ENCODE measurements at regions not wholly inside any gene's neighbourhood (a gene's known extent, or its start where the extent isn't known, plus 50 kb on each side); places are given as distances from the start of the nearest gene placed in this dataset.

DNA sequence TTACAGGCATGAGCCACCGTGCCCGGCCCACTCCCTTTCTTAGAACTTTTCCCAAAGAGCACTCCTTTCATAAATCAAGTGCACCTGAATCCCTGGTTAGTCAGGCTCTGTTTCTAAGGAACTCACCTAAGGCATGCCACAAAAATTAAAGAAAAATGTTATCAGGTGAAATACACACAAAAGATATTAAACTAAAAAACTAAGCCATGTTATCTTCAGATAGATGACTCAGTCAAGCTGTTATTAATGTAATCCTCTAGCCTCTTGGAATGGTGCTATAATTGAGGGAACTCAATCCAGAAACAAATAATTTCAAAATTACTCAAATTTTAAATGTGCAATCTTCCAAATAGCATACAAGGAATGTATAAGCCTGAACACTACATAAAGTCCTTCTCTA lies 83.0 kb downstream of the TENT5A start:
- no peaks in the 10 kb centered on the region for H3K27me3 ChIP-seq (ENCODE audit: insufficient read depth, low read length, poor library complexity, severe bottlenecking)
- Mint-ChIP-seq H3K27ac (no peak overlapping the region), H3K36me3 (peaks cover 0 to 6% (median 0%) of the 10 kb centered on the region in 3 donors), H3K27me3 (no peaks in the 10 kb centered on the region), H3K4me1 (no peaks in the 10 kb centered on the region), H3K9me3 (peaks cover 3 to 42% (median 8%) of the 10 kb centered on the region in 5 donors), H3K4me3 (no peak overlapping the region)
- H3K9me3 ChIP-seq (ENCODE audit: low read length): no peaks in the 10 kb centered on the region
- H3K4me1 ChIP-seq (ENCODE audit: insufficient read depth, low read length): no peaks in the 10 kb centered on the region
- no peak overlapping the region for H3K4me3 ChIP-seq (ENCODE audit: low read length)
- no peaks in the 10 kb centered on the region for H3K36me3 ChIP-seq (ENCODE audit: insufficient read depth, low read length)
- DNase-seq: no peak
- CTCF ChIA-PET: no interaction called here
- H3K27ac ChIP-seq (ENCODE audit: low read depth, low read length): no peak overlapping the region
- POLR2A ChIA-PET: no interaction called here

DNA sequence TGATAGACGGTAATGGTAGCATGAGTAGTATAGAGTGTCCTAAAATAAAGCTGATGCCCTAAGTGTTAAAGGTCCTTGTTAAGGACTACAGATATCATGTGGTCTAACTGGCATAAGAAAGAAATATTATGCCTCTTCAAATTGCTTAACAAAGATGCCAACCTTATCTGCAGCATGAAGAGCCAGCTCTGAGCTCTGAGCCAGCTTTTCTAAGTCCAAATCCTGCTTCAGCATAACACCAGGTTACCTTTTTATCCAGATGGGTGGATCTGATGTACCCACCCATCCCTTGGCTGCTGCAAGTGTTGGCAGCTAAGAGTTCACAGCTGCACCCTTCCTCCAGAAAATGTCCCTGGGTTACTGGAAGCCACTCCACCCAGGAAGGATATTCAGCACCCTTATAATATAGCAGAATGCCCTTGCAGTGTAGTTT lies 83.8 kb downstream of the TENT5A start:
- no peak overlapping the region for H3K4me3 ChIP-seq (ENCODE audit: low read length)
- no peaks in the 10 kb centered on the region for H3K4me1 Mint-ChIP-seq
- DNase-seq: no peak
- no peaks in the 10 kb centered on the region for H3K27me3 Mint-ChIP-seq
- H3K9me3 ChIP-seq (ENCODE audit: low read length): no peaks in the 10 kb centered on the region
- ChIA-PET CTCF (no interaction called here), POLR2A (interaction anchor here (0.5 kb wide), 1 partner anchor 273 kb away, joined by 3 read pairs; no protein-coding TSS in a partner anchor)
- no peaks in the 10 kb centered on the region for H3K4me1 ChIP-seq (ENCODE audit: insufficient read depth, low read length)
- H3K27ac ChIP-seq (ENCODE audit: low read depth, low read length): no peak overlapping the region
- no peaks in the 10 kb centered on the region for H3K36me3 ChIP-seq (ENCODE audit: insufficient read depth, low read length)
- no peaks in the 10 kb centered on the region for H3K27me3 ChIP-seq (ENCODE audit: insufficient read depth, low read length, poor library complexity, severe bottlenecking)
- no peak overlapping the region for H3K4me3 Mint-ChIP-seq
- peaks cover 0 to 3% (median 0%) of the 10 kb centered on the region in 3 donors for H3K36me3 Mint-ChIP-seq
- no peak overlapping the region for H3K27ac Mint-ChIP-seq
- peaks cover 0 to 38% (median 5%) of the 10 kb centered on the region in 5 donors for H3K9me3 Mint-ChIP-seq

DNA sequence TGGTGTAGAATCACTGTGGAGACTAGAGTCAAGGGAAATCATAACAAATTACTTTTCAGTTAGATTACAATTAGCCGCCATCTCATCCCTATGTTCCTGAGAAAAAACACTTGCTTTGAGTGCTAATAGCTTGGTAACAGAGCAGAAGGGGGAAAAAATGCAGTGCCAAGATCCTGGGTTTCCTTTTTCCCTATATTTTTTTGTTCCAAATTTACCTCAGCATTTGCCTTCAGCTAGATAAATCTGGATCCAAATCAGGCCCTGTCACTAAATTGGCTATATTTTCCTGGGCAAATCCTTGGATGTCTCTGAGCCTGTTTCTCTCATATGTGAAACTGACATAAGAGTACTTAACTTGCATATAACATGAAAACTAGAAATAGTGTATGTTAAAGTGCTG lies 86.0 kb downstream of the TENT5A start:
- Mint-ChIP-seq H3K4me3 (no peak overlapping the region), H3K9me3 (peaks cover 0 to 24% (median 3%) of the 10 kb centered on the region in 5 donors), H3K27ac (no peak overlapping the region), H3K27me3 (no peaks in the 10 kb centered on the region), H3K4me1 (no peaks in the 10 kb centered on the region), H3K36me3 (no peaks in the 10 kb centered on the region)
- Histone ChIP-seq H3K4me3 (ENCODE audit: low read length) (no peak overlapping the region), H3K27me3 (ENCODE audit: insufficient read depth, low read length, poor library complexity, severe bottlenecking) (no peaks in the 10 kb centered on the region), H3K36me3 (ENCODE audit: insufficient read depth, low read length) (no peaks in the 10 kb centered on the region), H3K9me3 (ENCODE audit: low read length) (no peaks in the 10 kb centered on the region), H3K27ac (ENCODE audit: low read depth, low read length) (no peak overlapping the region), H3K4me1 (ENCODE audit: insufficient read depth, low read length) (no peaks in the 10 kb centered on the region)
- ChIA-PET CTCF (no interaction called here), POLR2A (no interaction called here)
- no peak for DNase-seq

DNA sequence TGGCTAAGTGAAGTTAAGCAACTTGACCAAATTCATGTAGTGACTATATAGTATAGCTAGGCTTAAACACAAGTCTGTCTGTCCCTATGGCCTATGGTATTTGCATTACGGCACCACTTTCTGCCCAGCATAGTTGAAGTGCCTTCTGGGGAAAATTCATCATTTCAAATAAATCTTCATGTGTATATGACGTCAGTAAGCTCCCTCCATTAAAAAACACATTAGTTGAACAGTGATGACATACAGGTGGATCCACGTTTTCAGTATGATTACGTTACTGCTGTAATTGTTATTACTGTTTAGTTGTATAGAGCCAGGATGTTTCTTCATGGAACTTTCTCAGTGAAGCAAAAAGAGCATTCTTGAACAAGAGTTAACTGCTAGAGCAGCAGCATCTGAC lies 96.2 kb downstream of the TENT5A start:
- no peak overlapping the region for H3K4me3 Mint-ChIP-seq
- no peak overlapping the region for H3K27ac Mint-ChIP-seq
- no peaks in the 10 kb centered on the region for H3K27me3 ChIP-seq (ENCODE audit: insufficient read depth, low read length, poor library complexity, severe bottlenecking)
- H3K4me3 ChIP-seq (ENCODE audit: low read length): no peak overlapping the region
- H3K27me3 Mint-ChIP-seq: no peaks in the 10 kb centered on the region
- H3K36me3 Mint-ChIP-seq: peaks cover 0 to 7% (median 0%) of the 10 kb centered on the region in 3 donors
- ChIA-PET POLR2A (no interaction called here), CTCF (no interaction called here)
- peaks cover 0 to 4% (median 0%) of the 10 kb centered on the region in 5 donors for H3K9me3 Mint-ChIP-seq
- DNase-seq: no peak
- H3K9me3 ChIP-seq (ENCODE audit: low read length): no peaks in the 10 kb centered on the region
- H3K27ac ChIP-seq (ENCODE audit: low read depth, low read length): no peak overlapping the region
- no peaks in the 10 kb centered on the region for H3K4me1 Mint-ChIP-seq
- no peaks in the 10 kb centered on the region for H3K36me3 ChIP-seq (ENCODE audit: insufficient read depth, low read length)
- no peaks in the 10 kb centered on the region for H3K4me1 ChIP-seq (ENCODE audit: insufficient read depth, low read length)

DNA sequence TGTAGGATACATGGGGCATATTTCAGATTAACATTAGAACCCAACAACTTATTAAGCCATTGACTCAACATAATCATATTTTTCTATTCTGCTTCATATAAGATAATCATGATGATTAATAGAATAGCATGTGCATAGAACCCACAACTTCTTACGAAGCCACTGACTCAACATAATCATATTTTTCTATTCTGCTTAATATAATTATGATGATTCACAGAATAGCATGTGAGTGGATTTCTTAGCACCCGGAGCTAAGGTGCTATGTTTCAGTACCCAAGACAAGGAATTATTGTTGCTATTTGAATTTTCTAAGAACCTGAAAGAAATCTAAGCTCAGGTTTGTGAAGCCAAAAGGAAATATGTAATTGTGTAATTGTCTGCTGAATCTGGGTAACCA lies 96.8 kb downstream of the TENT5A start:
- no peaks in the 10 kb centered on the region for H3K4me1 Mint-ChIP-seq
- POLR2A ChIA-PET: no interaction called here

DNA sequence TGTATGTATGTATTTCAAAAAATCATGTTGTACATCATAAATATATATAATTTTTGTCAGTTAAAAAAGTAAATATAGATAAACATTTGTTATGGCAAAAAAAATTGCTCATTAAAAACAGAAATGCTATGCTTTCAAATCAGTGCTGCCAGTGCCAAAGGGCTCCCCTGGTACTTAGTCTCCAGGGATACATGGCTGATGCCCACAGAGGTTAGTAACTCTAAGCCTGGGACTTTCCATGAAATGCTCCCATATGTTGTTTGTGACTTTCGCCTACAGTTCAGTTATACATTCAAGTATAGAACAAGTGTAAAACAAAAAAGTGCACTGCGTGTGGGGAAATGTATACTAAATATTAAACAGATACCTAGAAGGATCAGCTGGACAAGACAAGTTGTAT lies 104.0 kb downstream of the TENT5A start:
- Histone ChIP-seq H3K4me3 (ENCODE audit: low read length) (no peak overlapping the region), H3K4me1 (ENCODE audit: insufficient read depth, low read length) (no peaks in the 10 kb centered on the region), H3K27me3 (ENCODE audit: insufficient read depth, low read length, poor library complexity, severe bottlenecking) (no peaks in the 10 kb centered on the region), H3K36me3 (ENCODE audit: insufficient read depth, low read length) (no peaks in the 10 kb centered on the region), H3K27ac (ENCODE audit: low read depth, low read length) (no peak overlapping the region), H3K9me3 (ENCODE audit: low read length) (no peaks in the 10 kb centered on the region)
- Mint-ChIP-seq H3K27ac (no peak overlapping the region), H3K27me3 (no peaks in the 10 kb centered on the region), H3K4me3 (no peak overlapping the region), H3K36me3 (peaks cover 0 to 7% (median 0%) of the 10 kb centered on the region in 3 donors), H3K9me3 (peaks cover 0 to 7% (median 4%) of the 10 kb centered on the region in 5 donors), H3K4me1 (no peaks in the 10 kb centered on the region)
- POLR2A ChIA-PET: no interaction called here
- no peak for DNase-seq
- CTCF ChIA-PET: no interaction called here

More for the DNA sequence above, 96.8 kb downstream of the TENT5A start:
- Mint-ChIP-seq H3K36me3 (peaks cover 0 to 7% (median 0%) of the 10 kb centered on the region in 3 donors), H3K27me3 (no peaks in the 10 kb centered on the region), H3K9me3 (peaks cover 0 to 4% (median 0%) of the 10 kb centered on the region in 5 donors), H3K4me3 (no peak overlapping the region), H3K27ac (no peak overlapping the region)
- no peaks in the 10 kb centered on the region for H3K4me1 ChIP-seq (ENCODE audit: insufficient read depth, low read length)
- no peak overlapping the region for H3K27ac ChIP-seq (ENCODE audit: low read depth, low read length)
- H3K36me3 ChIP-seq (ENCODE audit: insufficient read depth, low read length): no peaks in the 10 kb centered on the region
- no peaks in the 10 kb centered on the region for H3K27me3 ChIP-seq (ENCODE audit: insufficient read depth, low read length, poor library complexity, severe bottlenecking)
- CTCF ChIA-PET: no interaction called here
- H3K9me3 ChIP-seq (ENCODE audit: low read length): no peaks in the 10 kb centered on the region
- no peak for DNase-seq
- no peak overlapping the region for H3K4me3 ChIP-seq (ENCODE audit: low read length)

DNA sequence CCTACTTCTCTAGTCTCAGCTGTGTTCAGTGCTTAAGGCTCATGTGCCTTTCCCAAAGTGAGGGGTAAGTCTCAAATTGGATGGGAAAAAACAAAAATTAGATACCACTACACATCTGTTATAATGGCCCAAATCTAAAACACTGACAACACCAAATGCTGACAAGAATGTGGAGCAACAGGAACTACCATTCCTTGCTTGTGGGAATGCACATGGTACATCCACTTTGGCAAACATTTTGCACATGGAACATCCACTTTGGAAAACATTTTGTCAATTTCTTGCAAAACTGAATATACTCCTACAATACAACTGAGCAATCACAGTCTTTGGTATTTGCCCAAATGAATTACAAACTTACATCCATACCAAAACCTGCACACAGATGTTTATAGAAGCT lies 109.3 kb downstream of the TENT5A start:
- Histone ChIP-seq H3K4me1 (ENCODE audit: insufficient read depth, low read length) (no peaks in the 10 kb centered on the region), H3K27me3 (ENCODE audit: insufficient read depth, low read length, poor library complexity, severe bottlenecking) (no peaks in the 10 kb centered on the region), H3K4me3 (ENCODE audit: low read length) (no peak overlapping the region), H3K27ac (ENCODE audit: low read depth, low read length) (no peak overlapping the region), H3K36me3 (ENCODE audit: insufficient read depth, low read length) (no peaks in the 10 kb centered on the region), H3K9me3 (ENCODE audit: low read length) (no peaks in the 10 kb centered on the region)
- ChIA-PET CTCF (no interaction called here), POLR2A (no interaction called here)
- H3K27me3 Mint-ChIP-seq: no peaks in the 10 kb centered on the region
- H3K36me3 Mint-ChIP-seq: peaks cover 0 to 6% (median 1%) of the 10 kb centered on the region in 3 donors
- H3K4me1 Mint-ChIP-seq: no peaks in the 10 kb centered on the region
- H3K9me3 Mint-ChIP-seq: peaks cover 0 to 11% (median 10%) of the 10 kb centered on the region in 5 donors
- DNase-seq: no peak
- no peak overlapping the region for H3K27ac Mint-ChIP-seq
- H3K4me3 Mint-ChIP-seq: no peak overlapping the region

DNA sequence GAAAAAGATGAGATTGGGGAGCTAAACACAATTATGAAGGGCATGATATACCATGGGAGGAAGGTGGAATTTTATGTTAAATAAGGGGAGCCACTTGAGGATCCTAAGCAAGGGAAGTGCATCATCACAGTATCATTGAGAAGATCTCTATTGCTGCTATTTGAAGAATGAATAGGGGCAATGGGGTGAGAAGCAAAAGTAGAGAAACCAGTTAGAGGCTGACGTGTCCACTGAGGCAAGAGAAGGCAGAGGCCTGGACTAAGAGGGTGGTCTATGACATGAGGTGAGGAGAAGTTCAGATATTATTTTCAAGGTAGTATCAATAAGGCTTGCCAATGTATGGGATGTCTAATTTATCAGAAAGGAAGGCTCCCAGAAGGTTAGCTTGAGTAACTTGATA lies 111.6 kb downstream of the TENT5A start:
- no peak for DNase-seq
- Histone ChIP-seq H3K4me3 (ENCODE audit: low read length) (no peak overlapping the region), H3K4me1 (ENCODE audit: insufficient read depth, low read length) (no peaks in the 10 kb centered on the region), H3K9me3 (ENCODE audit: low read length) (no peaks in the 10 kb centered on the region), H3K27me3 (ENCODE audit: insufficient read depth, low read length, poor library complexity, severe bottlenecking) (no peaks in the 10 kb centered on the region), H3K36me3 (ENCODE audit: insufficient read depth, low read length) (no peaks in the 10 kb centered on the region), H3K27ac (ENCODE audit: low read depth, low read length) (no peak overlapping the region)
- ChIA-PET POLR2A (no interaction called here), CTCF (no interaction called here)
- H3K4me1 Mint-ChIP-seq: no peaks in the 10 kb centered on the region
- H3K9me3 Mint-ChIP-seq: peaks cover 0 to 11% (median 10%) of the 10 kb centered on the region in 5 donors
- H3K27ac Mint-ChIP-seq: no peak overlapping the region
- H3K4me3 Mint-ChIP-seq: no peak overlapping the region
- H3K36me3 Mint-ChIP-seq: peaks cover 0 to 6% (median 1%) of the 10 kb centered on the region in 3 donors
- H3K27me3 Mint-ChIP-seq: no peaks in the 10 kb centered on the region

DNA sequence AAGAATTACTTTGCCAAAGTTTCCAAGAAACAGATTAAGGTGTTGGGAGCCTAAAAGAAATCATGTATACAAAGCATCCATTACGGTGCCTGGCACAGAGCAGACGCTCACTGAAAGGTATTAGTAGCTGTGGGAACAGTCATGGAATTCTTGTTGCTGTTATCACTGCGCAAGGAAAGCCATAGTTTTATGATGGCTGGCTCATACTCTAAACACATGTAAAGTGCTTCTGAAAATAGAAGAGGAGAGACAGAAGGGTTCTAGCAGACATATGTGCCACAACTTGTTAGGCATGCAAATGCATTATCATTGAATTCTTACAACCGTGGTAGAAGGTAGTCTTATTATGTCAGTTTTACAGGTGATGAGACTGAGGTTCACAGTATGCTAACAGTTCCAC lies 112.4 kb downstream of the TENT5A start:
- Histone ChIP-seq H3K36me3 (ENCODE audit: insufficient read depth, low read length) (no peaks in the 10 kb centered on the region), H3K9me3 (ENCODE audit: low read length) (no peaks in the 10 kb centered on the region), H3K27ac (ENCODE audit: low read depth, low read length) (no peak overlapping the region), H3K4me1 (ENCODE audit: insufficient read depth, low read length) (no peaks in the 10 kb centered on the region), H3K4me3 (ENCODE audit: low read length) (no peak overlapping the region), H3K27me3 (ENCODE audit: insufficient read depth, low read length, poor library complexity, severe bottlenecking) (no peaks in the 10 kb centered on the region)
- Mint-ChIP-seq H3K27ac (no peak overlapping the region), H3K4me1 (no peaks in the 10 kb centered on the region), H3K9me3 (peaks cover 0 to 11% (median 10%) of the 10 kb centered on the region in 5 donors), H3K36me3 (peaks cover 0 to 6% (median 1%) of the 10 kb centered on the region in 3 donors), H3K4me3 (no peak overlapping the region), H3K27me3 (no peaks in the 10 kb centered on the region)
- no peak for DNase-seq
- POLR2A ChIA-PET: no interaction called here
- CTCF ChIA-PET: no interaction called here

Data from CD8-positive, alpha-beta memory T cell (primary cell).